Sigmoid colon (tissue), 6 donors: ENCODE measurements at regions not wholly inside any gene's neighbourhood (a gene's known extent, or its start where the extent isn't known, plus 50 kb on each side); places are given as distances from the start of the nearest gene placed in this dataset.

Experiments
- DNase-seq: peaks from one replicate; pipeline ENCODE4 v3.0.0-alpha.2; 2019
- H3K27ac ChIP-seq, 4 donors: fragments of 200-600 bp; sonication (generic); one replicate each; pipeline ENCODE4 v1.5.1; 2016 to 2019; ENCODE audit warnings: mild to moderate bottlenecking in 1 of 4
- H3K27me3 ChIP-seq, 3 donors: fragments of 200-600 bp; sonication (generic); one replicate each; pipeline ENCODE4 v1.5.1; 2019; ENCODE audit warnings: mild to moderate bottlenecking in 1 of 3
- H3K36me3 ChIP-seq, 4 donors: fragments of 200-600 bp; sonication (generic); one replicate each; pipeline ENCODE4 v1.5.1; 2016 to 2019
- H3K4me1 ChIP-seq, 4 donors: fragments of 200-600 bp; sonication (generic); one replicate each; pipeline ENCODE4 v1.5.1; 2017 to 2019
- H3K4me3 ChIP-seq, 4 donors: fragments of 200-600 bp; sonication (generic); one replicate each; pipeline ENCODE4 v1.5.1; 2017 to 2019; ENCODE audit warnings: mild to moderate bottlenecking in 2 of 4, moderate library complexity in 1 of 4
- H3K9me3 ChIP-seq, 4 donors: fragments of 200-600 bp in 3 of 4; sonication (generic) in 3 of 4; one replicate each; pipeline versions ENCODE4 v1.5.1 to v1.6.1; 2013 to 2019
- CTCF ChIP-seq, 4 experiments: fragments of 450-650 bp in 3 of 4; fragments of 200-600 bp in 1 of 4; IDR thresholded peaks; one replicate each; pipeline ENCODE4 v1.5.1; 2016 to 2019; ENCODE audit warnings: antibody characterized with exemption in 4 of 4, mild to moderate bottlenecking in 3 of 4, moderate library complexity in 2 of 4
- EP300 ChIP-seq, 4 donors: sonication (generic); formaldehyde crosslinking; IDR thresholded peaks; one replicate each; pipeline ENCODE4 v1.6.1; 2017; ENCODE audit warnings: antibody characterized with exemption in 4 of 4
- POLR2A ChIP-seq, 2 donors: fragments of 450-650 bp; IDR thresholded peaks; one replicate each; pipeline ENCODE4 v1.6.1; 2016; ENCODE audit warnings: antibody characterized with exemption in 2 of 2, mild to moderate bottlenecking in 2 of 2, moderate library complexity in 2 of 2
- POLR2AphosphoS5 ChIP-seq, 4 donors: sonication (generic); formaldehyde crosslinking; IDR thresholded peaks; one replicate each; pipeline ENCODE4 v1.6.1; 2017; ENCODE audit warnings: antibody characterized with exemption in 4 of 4
- WGBS, 2 donors: extraction: QIAGEN DNeasy Blood & Tissue Kit; methylation state at CpG; one replicate each; pipeline ENCODE4 v1.1.7; 2013; 5-methylcytosine and 5-hydroxymethylcytosine counted together
- intact Hi-C: fragments of 100-400 bp; cut with DNase I; formaldehyde crosslinking; loops from one replicate; pipeline ENCODE4 v1.15.1; 2023
- donor health status: healthy with polysubstance abuse.
- donor health status: healthy.

DNA sequence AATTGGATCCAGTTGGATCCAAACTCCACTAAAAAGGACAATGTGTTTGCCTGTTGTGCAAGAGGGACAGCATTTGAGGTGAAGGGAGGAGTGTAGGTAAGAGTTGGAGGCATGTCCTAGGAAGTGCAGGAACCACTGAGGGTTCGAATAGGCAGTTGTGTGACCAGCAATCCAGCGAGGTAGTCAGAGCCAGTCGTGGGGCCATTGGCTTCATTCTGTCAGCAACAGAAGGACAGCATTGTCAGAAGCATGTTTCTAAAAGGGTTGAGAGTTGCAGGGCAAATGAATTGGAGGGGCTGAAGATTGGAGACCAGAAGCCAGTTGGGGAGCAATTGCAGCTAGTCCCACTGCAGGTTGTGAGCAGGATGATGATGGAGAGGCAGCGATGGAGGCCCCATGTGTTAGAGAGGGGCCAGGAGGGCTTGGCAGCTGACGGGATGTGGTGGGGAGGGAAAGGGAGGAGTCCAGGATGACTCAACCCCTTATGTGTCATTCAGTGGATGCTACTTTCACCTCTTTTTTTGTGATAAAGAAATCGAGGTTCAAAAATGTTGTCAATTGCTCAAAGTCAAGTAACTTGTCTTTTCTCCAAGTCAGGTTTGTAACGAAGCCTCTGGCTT, 96.7 kb upstream of the SIX3 start:
- no peak for DNase-seq
- intact Hi-C loops = no loop called here
- WGBS, 2 donors = 83 to 88% methylated on average over 7 of the region's 7 CpGs

GRCh38 chr2:44848026-44848425, 93.5 kb upstream of the SIX3 start:
- DNase-seq = no peak
- H3K36me3 ChIP-seq = no peaks in the 10 kb centered on the region
- H3K4me1 ChIP-seq = no peaks in the 10 kb centered on the region
- 97 to 100% methylated on average over 1 of the region's 1 CpG for WGBS, 2 donors
- TF ChIP-seq CTCF (IDR thresholded peaks at IDR 0.05) (no peak), EP300 (IDR thresholded peaks at IDR 0.05) (no peak), POLR2A (IDR thresholded peaks at IDR 0.05) (no peak), POLR2AphosphoS5 (IDR thresholded peaks at IDR 0.05) (no peak)
- no peaks in the 10 kb centered on the region for H3K9me3 ChIP-seq
- H3K4me3 ChIP-seq = no peak overlapping the region
- H3K27ac ChIP-seq = no peak overlapping the region
- intact Hi-C loops = no loop called here
- no peaks in the 10 kb centered on the region for H3K27me3 ChIP-seq

More for the DNA sequence above, 96.7 kb upstream of the SIX3 start:
- H3K4me1 ChIP-seq = no peaks in the 10 kb centered on the region
- H3K27me3 ChIP-seq = no peaks in the 10 kb centered on the region
- TF ChIP-seq EP300 (IDR thresholded peaks at IDR 0.05) (no peak), POLR2AphosphoS5 (IDR thresholded peaks at IDR 0.05) (no peak), CTCF (IDR thresholded peaks at IDR 0.05) (no peak), POLR2A (IDR thresholded peaks at IDR 0.05) (no peak)
- no peak overlapping the region for H3K27ac ChIP-seq
- H3K4me3 ChIP-seq = no peak overlapping the region
- no peaks in the 10 kb centered on the region for H3K9me3 ChIP-seq
- H3K36me3 ChIP-seq = no peaks in the 10 kb centered on the region

DNA sequence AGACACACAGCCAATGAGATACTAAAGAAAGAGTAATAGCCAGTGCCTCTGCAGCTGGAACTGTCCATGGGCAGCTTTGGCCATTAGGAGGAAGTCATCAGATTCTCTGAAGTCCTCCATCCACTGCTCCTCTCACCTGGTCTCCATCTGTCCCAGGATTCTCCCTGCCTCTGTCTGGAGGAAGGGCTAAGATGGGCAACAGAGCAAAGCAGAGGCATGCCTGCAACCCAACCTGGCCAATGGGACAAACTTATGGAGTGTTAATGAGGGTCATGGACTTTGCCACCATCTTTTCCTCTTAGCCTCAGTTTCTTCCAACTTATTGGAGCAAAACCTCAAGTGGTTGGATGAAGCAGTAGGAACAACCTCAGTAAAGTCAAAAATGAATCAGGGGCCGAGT, 91.5 kb upstream of the SIX3 start:
- intact Hi-C loops = loop anchor here (10.0 kb wide), 1 partner anchor 255 kb away; no protein-coding TSS in a partner anchor
- no peak for TF ChIP-seq CTCF (IDR thresholded peaks at IDR 0.05)
- no peak for TF ChIP-seq POLR2A (IDR thresholded peaks at IDR 0.05)
- TF ChIP-seq EP300 (IDR thresholded peaks at IDR 0.05) = no peak
- no peak for TF ChIP-seq POLR2AphosphoS5 (IDR thresholded peaks at IDR 0.05)
- Histone ChIP-seq H3K9me3 (no peaks in the 10 kb centered on the region), H3K4me1 (no peaks in the 10 kb centered on the region), H3K27ac (no peak overlapping the region), H3K36me3 (no peaks in the 10 kb centered on the region), H3K27me3 (no peaks in the 10 kb centered on the region), H3K4me3 (no peak overlapping the region)
- DNase-seq = no peak
- 86 to 87% methylated on average over 1 of the region's 1 CpG for WGBS, 2 donors

- DNase-seq = no peak
- H3K27me3 ChIP-seq = no peaks in the 10 kb centered on the region
- TF ChIP-seq POLR2AphosphoS5 (IDR thresholded peaks at IDR 0.05) (no peak), CTCF (IDR thresholded peaks at IDR 0.05) (no peak), EP300 (IDR thresholded peaks at IDR 0.05) (no peak), POLR2A (IDR thresholded peaks at IDR 0.05) (no peak)
- no peaks in the 10 kb centered on the region for H3K36me3 ChIP-seq
- intact Hi-C loops = loop anchor here (10.0 kb wide), 1 partner anchor 253 kb away; no protein-coding TSS in a partner anchor
- H3K9me3 ChIP-seq = no peaks in the 10 kb centered on the region
- no peak overlapping the region for H3K4me3 ChIP-seq
- H3K4me1 ChIP-seq = no peaks in the 10 kb centered on the region
- no peak overlapping the region for H3K27ac ChIP-seq
Measured at GRCh38 chr2:44851518-44851917, 90.0 kb upstream of the SIX3 start.

GRCh38 chr2:44852594-44852993, 88.9 kb upstream of the SIX3 start:
- intact Hi-C loops = loop anchor here (10.0 kb wide), 1 partner anchor 252 kb away; no protein-coding TSS in a partner anchor
- 94 to 95% methylated on average over 2 of the region's 2 CpGs for WGBS, 2 donors
- H3K9me3 ChIP-seq = no peaks in the 10 kb centered on the region
- no peak overlapping the region for H3K4me3 ChIP-seq
- no peak for DNase-seq
- no peaks in the 10 kb centered on the region for H3K4me1 ChIP-seq
- no peak overlapping the region for H3K27ac ChIP-seq
- no peaks in the 10 kb centered on the region for H3K27me3 ChIP-seq
- no peaks in the 10 kb centered on the region for H3K36me3 ChIP-seq
- TF ChIP-seq CTCF (IDR thresholded peaks at IDR 0.05) (no peak), EP300 (IDR thresholded peaks at IDR 0.05) (no peak), POLR2AphosphoS5 (IDR thresholded peaks at IDR 0.05) (no peak), POLR2A (IDR thresholded peaks at IDR 0.05) (no peak)
